Cerebellar cortex (tissue), 1 donor: ENCODE measurements at regions not wholly inside any gene's neighbourhood (a gene's known extent, or its start where the extent isn't known, plus 50 kb on each side); places are given as distances from the start of the nearest gene placed in this dataset.

Source experiments
- DNase-seq: peaks from one replicate; pipeline ENCODE4 v3.0.0-alpha.2; 2015; ENCODE audit warnings: low spot score

DNA sequence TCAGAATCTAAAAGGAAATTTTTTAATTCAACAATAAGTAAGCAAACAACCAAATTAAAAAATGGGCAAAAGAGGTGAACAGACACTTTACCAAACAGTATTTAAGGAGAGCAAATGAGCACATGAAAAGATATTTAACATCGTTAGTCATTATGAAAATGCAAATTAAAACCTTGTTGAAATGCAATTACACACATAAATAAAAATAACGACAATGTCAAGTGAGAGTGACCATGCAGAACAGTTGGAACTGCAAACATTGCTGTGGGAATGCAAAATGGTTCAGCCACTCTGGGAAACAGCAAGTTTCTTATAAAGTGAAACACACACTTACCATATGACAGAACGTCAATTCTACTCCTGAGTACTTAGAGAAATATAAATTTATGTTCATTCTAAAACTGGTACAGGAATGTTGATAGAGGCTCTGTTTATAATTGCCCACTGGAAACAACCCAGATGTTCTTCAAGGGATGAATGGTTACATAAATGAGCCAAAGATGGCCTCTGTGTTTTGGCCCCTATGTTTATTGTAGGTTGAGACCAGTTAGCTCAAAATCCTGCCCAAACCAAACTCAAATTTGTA, 678.1 kb downstream of the UQCRFS1 start:
- no peak for DNase-seq

GRCh38 chr19:28532765-28533341, 680.1 kb downstream of the UQCRFS1 start:
- no peak for DNase-seq

DNA sequence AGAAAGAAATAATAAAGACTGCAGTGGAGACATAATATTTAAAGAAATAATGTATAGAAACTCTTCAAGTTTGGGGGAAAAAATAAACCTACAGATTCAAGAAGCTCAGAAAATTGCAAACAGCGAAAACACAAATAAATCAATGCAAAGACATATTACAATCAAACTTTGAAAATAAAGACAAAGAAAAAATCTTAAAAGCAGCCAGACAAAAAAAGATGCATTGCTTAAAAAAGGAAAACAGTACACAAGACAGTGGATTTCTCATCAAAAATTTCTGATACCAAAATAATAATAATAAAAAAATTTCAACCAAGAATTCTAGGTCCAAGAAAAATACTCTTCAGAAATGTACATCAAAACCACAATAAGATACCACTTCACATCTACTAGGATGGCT, 681.0 kb downstream of the UQCRFS1 start:
- DNase-seq, result no peak

DNA sequence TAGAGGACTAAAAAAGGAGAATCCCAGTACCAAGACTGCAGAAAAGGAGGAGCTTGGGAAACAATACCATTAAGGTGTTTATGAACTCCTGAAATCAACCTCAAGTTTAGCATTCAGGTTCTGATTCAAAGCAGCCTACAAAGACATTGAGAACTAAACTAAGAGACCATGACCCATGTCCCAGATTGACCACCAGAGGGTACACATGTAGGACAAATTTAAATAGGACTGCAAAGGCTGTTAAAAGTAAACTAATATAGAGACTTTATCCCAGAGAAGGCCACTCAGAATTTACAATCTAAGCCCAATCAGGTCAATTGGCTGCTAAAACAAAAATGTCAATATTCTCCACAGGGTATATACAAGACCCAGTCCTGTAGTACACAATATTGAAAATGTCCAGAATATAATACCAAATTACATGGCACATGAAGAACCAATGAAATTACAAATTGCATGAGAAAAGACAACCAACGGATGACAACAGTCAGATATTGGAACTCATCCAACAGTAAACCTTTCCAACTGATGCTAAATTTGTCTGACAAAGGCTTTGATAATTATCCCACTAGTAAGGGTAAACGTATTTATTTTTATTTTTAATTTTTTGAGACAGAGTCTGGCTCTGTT, 682.4 kb downstream of the UQCRFS1 start:
- DNase-seq, result no peak

- DNase-seq, result no peak
Measured at GRCh38 chr19:28526038-28526437, 686.9 kb downstream of the UQCRFS1 start.

GRCh38 chr19:28523619-28524018, 689.3 kb downstream of the UQCRFS1 start:
- DNase-seq, result no peak

- DNase-seq, result no peak
Measured at GRCh38 chr19:28522545-28522922, 690.4 kb downstream of the UQCRFS1 start.

DNA sequence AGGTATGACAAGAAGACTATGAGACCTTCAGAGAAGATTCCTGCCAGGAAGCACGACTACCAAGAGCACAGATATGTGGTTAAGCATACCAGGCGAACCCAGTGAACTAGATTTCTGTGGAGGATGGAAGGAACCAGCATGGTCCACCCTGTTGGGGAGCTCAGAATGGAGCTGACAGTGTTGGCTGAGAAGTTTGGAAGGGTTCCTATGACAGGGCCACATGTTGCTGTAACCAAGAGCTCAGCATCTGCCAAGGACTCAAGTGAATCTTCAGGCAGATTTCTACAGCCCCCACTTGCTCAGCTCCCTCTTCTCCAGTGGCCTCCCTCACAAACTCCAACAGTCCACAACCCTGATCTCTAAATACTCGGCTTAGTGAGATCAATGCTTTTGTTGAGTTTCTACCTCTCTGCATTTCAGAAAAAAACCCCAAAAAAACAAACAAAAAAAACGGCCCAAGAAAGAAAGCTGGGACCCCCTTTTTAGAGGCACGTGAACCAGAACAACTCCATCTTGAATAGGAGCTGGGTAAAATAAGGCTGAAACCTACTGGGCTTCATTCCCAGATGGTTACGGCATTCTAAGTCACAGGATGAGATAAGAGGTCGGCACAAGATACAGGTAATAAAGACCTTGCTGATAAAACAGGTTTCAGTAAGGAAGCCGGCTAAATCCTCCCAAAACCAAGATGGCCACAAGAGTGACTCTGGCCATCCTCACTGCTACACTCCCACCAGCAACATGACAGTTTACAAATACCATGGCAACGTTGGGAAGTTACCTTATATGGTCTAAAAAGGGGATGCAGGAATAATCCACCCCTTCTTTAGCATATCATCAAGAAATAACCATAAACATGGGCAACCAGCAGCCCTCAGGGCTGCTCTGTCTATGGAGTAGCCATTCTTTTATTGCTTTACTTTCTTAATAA, 691.1 kb downstream of the UQCRFS1 start:
- no peak for DNase-seq

- no peak for DNase-seq
Measured at GRCh38 chr19:28520998-28521568, 691.9 kb downstream of the UQCRFS1 start.

DNA sequence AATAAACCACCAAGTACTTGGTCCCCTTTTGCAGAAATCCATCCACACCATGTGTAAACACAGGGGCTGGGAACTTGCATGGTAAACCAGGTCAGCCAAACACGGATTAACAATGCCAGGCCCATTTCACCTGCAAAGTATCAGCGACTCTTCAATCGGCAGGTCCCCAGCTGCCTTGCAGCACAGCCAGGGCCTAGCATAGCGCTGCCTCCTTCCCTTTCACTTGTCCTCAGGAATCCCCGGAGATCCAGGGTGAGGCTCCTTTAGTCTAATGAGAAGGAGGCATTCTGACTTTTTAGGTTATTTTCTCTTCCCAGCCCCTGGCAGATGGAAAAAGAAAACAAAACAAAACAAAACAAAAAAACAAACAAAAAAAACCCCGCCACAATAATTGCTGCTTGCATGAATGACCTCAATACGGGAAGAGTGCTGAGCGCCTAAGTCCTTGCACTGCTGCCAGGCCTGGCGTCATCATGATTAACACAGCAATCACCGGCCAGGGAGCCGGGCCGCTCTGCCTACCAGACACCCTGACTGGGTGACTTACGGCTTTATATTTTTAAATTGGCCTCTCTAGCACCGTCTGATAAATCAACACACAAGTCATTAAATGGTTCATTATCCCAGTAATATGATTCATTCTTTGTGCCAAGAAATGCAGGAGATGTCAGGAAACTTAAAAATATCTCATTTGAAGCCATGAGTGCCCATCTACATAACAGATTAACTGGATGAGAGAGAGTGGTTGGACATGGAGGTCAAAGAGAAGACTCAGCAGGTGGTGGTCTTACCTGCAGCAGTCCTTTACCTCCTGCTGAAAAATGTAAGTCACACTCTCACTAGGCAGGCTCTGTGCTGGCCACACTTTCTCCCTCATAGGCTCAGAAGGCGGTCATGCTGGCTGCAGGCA, 692.7 kb downstream of the UQCRFS1 start:
- peak; percentile 22 for DNase-seq

DNA sequence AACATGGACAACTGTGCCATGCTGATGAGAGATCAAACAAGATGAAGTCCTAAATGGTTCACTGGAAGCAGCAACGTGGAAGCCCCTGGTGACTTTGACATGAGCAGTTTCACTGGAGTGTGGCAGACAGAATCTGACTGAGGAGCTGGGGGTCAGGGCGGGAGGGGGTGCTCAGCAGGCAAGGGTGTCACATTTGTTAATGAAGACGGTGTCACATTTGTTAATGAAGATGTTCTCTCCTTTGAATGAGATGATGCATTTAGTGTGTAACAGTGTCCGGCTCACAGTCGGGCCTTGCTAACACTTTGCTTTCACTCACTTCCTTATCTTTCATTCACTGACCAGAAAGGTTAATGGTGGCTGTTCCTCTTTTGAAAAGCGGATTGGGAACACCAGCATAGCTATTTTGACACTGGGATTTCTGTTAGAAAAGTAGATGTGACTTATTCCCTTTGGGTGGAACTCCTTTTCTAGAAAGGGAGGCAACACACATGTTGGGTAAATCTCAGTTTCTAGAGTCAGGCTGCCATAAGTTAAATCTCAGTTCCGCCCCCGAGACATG, 693.7 kb downstream of the UQCRFS1 start:
- no peak for DNase-seq

GRCh38 chr19:28516415-28516872, 696.5 kb downstream of the UQCRFS1 start:
- DNase-seq, result no peak

DNA sequence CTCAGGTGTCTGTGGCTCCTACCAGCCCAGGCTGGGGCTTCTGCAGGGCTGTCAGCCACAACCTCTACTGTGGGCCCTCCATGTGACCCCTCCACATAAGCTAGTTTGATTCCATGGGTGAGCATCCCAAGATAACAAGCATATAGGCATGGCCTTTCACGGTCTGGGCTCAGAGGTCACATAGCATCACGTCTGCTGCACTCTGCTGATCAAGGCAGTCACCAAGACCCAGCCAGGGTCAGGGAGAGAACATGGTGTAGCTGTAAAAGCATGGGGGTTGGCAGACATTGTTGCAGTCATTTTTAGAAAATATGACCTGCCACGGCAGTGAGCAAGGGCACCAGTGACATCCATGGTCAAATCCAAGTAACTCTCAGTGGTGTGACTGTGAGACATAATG, 698.8 kb downstream of the UQCRFS1 start:
- no peak for DNase-seq

DNA sequence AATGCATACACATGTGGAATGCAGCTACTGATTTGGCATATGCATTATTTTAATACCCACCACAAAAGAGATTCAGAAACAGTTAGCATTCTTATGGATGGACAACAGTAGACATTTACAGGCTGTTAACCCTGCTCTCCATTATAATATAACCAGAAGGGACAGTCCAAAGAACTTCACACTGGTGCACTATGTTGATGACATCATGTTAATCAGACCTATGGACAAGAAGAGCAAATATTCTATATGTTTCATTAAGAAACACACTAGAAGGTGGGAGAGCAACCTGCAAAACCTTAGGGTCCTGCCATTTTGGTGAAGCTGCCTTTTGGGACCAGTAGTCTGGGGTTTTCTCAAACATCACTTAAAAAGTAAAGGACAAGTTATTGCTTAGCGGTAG, 701.3 kb downstream of the UQCRFS1 start:
- no peak for DNase-seq

GRCh38 chr19:28509079-28509895, 703.7 kb downstream of the UQCRFS1 start:
- no peak for DNase-seq

- no peak for DNase-seq
Measured at GRCh38 chr19:28508666-28509065, 704.3 kb downstream of the UQCRFS1 start.

DNA sequence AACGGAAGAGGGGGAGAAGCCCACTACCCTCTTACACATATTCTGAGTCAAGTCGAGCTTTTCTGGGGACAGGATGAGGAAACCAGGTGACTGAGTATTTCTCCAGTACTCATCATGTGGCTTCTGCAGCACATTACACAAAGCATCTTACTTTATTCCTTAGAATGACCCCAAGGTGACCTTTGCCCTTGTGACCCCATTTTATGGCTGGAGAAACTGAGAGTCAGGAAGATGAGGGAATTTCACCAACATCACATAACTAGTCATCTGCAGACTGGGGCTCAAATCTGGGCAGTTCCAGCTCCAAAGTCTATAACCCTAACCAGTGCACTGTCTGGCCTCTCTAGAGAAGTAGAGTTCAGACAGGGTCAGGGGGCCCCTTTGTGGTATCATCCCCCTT, 707.0 kb downstream of the UQCRFS1 start:
- DNase-seq, result no peak

GRCh38 chr19:28505134-28505533, 707.8 kb downstream of the UQCRFS1 start:
- no peak for DNase-seq

- no peak for DNase-seq
Measured at GRCh38 chr19:28504727-28505126, 708.2 kb downstream of the UQCRFS1 start.

DNA sequence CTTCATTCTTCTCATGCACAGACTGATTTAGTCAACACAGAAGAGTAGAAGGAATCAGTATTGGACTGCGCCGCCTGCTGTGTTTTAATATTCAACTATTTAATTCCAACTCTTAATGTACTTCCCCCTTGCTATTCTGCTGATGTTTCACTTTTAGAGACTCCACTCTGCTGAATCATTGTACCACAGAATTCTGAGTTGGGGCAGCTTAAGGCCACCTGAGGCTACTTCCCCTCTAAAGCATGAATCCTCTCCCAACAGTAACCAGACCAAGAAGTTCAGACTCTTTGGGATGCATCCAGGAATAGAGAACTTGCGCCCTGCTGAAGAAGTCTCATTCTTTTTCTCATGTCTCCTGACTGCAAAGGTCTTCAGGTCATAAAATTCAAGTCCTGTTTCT, 708.8 kb downstream of the UQCRFS1 start:
- DNase-seq, result no peak
